HG03354 (cell line): ENCODE measurements at regions not wholly inside any gene's neighbourhood (a gene's known extent, or its start where the extent isn't known, plus 50 kb on each side); places are given as distances from the start of the nearest gene placed in this dataset.

Source experiments
- ATAC-seq: cut with Tn5 transposase; IDR thresholded peaks from one replicate; pipeline ENCODE4 v1.9.1; 2021; ENCODE audit warnings: mild to moderate bottlenecking; ENCODE audit not compliant: unreplicated experiment, poor library complexity, severe bottlenecking

DNA sequence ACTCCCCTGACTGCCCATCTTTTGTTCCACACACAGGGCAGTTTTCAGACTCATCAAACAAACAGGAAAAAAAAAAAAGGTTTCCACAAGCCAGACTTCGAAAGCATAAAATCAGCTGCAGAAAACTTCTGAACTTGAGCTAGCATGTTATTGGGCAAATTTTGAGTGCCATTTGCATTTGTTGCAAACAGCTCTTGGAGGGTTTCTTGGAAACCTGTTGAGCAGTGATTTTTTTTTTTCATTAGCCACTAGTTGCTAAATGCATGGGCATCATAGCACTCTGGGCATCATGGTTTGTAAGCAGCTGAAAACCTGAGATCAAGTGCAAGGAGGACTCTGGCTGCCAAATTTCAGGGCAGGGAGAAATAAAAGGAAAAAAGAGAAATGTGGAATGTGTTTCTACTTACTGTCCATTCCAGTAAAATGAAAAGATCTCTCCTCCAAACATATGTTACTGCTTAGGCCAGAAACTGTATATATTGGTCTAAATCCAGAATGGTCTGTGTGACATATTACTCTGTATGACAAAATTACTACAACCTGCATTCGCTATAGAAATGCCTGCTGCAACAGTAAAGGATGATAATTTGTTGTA, 85.2 kb upstream of the SMIM23 start:
- ATAC-seq = no peak

- no peak for ATAC-seq
Measured at GRCh38 chr5:171701100-171701541, 84.5 kb upstream of the SMIM23 start.

DNA sequence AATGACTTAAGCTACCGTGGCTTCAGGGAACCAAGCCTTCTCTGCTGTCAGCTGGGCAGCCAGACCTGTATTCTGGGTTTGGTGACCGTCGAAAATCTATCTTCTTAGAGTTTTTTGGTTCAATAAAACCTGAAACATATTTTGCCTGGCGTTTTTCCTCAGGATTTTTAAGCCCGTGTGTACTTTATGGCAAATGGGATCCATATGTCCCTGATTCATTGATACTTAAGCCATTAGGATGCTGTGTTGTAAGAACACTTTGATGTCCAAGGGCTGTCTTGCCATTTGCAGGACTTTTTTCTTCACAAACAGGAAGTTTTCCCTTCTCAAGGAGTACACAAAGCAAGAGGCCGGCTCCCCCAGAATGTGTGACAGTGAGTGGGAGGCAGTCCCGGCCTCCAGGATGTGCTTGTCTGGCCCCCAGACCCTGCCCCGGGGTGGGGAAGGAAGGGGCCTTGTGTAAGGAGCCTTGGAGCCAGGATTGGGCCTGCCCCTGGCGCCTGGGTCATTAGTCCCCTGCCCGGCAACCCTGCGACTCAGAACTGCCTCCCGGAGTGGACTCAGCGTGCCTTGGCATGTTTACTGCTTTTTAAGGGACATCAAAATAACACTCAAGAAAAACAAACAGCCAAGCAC, 83.4 kb upstream of the SMIM23 start:
- no peak for ATAC-seq

GRCh38 chr5:171703146-171703545, 82.5 kb upstream of the SMIM23 start:
- no peak for ATAC-seq

DNA sequence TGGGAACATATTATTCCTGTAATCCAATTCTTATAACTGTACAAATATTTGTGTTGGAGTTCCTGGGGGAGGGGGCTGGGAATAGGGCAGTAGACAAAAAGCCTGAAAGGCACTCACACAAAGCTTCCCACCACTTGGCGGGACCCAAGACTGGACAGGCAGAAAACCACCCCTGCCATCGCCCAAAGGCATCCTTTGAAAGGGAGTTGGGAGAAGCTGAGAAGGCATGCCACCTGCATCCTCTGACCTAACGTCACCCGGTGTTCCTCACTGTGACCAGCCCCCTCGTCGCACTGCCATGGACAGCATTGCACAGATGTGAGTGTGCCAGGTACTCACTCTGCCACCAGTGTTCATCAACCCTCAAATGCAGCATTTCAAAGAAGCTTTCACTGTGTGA, 80.6 kb upstream of the SMIM23 start:
- ATAC-seq = no peak

DNA sequence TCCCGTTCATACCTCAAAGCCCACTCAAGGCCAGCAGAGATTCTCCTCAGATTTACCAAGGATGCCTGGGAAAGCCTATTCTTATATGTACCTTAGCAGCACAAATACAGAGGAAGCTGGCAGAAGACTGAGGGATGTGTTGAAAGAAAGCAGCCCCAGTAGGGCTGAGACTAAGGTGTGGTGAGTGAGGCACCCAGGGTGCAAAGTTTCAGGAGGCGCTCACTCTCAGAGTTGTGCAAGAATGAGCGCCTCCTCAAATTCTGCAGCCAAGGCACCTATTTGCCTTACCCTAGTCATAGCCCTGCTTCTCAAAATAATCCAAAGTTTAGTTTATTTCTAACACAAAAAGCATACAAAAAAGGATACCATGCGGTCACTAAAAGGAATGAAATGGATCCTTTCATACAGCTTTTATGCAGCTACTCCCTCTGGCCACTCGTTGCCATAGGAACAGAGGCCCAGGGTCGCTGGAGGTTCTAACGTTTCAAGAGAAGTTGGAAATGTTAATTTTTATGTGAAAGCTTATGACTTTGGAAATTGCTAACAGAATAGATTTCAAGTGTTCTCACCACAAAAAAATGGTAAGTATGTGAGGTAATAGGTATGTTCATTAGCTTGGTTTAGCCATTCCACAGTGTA, 79.7 kb upstream of the SMIM23 start:
- no peak for ATAC-seq

DNA sequence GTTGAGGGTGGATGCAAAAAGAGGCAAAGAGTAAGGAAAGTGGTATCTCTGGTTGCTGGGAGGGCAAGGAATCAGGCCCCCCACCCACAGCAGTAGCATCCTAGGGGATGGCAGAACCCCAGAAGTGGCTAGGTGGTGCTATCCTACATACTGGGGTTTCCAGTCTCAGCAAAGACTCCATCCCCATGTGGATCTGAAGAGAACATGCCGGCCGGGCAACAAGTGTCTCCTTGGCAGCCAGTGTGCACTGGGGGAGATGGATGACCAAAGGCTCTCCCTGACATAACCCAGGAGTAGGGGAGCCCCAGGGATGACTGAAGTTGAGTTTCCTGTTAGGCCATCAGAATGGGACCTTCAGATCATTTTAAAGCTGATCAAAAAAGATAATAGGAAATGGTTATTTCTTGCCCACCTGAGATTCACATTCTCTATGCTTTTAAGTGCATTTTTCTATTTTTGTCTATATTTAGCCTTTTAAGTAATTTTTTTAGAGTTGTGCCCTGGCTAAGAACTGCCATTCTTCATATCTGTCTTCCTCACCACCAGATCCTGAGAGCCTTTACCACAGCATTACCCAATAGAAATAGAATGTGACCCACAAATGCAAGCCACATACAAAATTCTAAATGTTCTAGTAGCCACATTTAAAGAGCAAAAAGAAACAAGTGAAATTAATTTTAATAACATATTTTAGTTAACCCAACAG, 78.7 kb upstream of the SMIM23 start:
- no peak for ATAC-seq

- no peak for ATAC-seq
Measured at GRCh38 chr5:171707442-171707792, 78.2 kb upstream of the SMIM23 start.

DNA sequence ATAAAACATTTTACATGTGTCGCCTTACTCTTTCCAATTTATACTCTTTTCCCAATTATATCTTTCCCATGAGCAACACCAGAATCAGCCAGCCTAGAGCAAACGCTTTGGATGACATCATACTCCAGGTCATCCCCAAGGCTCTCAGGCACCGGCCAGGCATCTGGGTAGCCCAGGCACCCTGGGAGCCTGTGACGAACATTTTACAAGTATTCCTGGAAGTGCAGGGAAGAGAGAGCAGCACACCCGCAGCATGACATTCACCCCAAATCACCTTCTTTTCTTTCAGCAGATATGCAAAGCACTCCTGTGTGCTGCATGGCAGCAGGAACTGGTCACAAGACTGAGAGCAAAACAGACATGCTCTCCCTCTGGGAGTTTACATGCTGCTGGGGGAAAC, 75.7 kb upstream of the SMIM23 start:
- no peak for ATAC-seq

- ATAC-seq = no peak
Measured at GRCh38 chr5:171710451-171711024, 75.1 kb upstream of the SMIM23 start.

- ATAC-seq = no peak
Measured at GRCh38 chr5:171711571-171711970, 74.0 kb upstream of the SMIM23 start.

GRCh38 chr5:171712616-171713015, 73.0 kb upstream of the SMIM23 start:
- no peak for ATAC-seq

DNA sequence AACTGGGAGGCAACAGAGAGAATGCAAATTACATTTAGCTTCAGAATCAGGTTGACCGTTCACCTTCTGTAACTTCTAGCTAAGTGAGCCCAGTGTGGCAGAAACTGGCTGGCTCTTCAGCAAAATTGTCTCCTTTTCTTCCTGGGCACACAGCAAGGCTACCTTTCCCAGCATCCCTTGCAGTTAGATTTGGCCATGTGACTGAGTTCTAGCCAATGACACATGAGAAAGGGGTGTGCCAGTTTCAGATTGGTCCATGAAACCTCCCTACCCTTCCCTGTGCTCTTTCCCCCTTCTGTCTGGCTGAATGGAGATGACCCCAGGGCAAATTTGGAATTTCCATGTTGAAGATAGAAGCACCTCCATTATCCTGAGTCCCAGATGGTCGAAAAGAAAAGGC, 72.5 kb upstream of the SMIM23 start:
- ATAC-seq = no peak

- ATAC-seq = no peak
Measured at GRCh38 chr5:171714261-171714660, 71.4 kb upstream of the SMIM23 start.

DNA sequence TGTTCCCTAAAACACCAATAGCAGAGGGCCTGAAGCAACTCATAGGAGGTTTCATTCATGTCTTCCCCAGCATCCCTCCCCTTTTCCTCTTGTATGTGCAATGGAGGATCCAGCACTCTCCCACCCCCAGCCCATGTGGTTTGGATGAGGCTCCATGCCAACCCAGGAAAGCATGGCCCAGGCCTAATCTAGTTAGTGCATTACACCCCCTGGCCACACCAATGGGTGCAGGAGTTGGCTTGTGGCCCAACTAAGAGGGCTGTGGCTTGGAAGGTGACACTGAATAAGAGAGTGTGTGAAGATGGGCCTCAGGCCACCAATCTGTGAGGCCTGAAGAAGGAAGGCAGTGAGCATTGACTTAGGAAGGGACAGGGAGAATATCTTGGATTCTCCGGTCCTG, 70.8 kb upstream of the SMIM23 start:
- ATAC-seq = no peak

DNA sequence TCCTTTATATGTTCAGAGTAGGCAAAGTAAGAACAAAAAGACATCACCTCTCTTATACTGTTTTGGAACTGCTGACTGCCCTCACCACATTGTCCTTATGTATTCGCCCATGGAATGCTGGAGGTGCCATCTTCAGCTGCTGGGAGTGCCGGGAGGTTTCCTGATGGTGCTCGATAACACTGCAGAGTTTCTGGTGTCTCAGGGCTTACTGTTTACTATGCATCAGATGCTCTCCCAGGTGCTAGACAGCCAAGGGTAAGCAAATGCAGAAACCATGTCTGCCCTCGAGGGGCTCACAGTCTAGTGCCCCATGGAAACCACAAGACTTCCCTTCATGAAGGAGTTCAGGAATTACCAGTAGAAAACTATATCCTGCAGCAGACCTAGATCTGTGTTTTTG, 70.1 kb upstream of the SMIM23 start:
- ATAC-seq = no peak

- no peak for ATAC-seq
Measured at GRCh38 chr5:171720086-171720485, 65.5 kb upstream of the SMIM23 start.

DNA sequence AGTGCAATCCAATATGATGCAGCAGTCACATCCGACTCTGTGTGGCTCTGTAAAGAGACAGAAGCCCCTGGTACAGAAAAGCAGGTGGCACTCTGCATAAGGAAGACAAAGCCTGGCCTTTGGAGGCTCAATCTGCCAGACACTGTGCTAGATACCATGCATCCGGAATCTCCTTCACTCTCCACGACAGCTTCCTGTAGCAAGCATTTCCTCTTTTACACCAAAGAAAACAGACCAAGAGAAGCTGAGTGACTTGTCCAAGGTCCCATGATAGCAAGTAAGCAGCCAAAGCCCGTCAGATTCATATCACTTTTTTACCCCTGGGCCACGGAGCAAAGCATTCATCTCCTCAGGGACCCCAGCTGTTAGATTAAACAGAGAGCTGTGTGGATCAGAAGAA, 64.2 kb upstream of the SMIM23 start:
- no peak for ATAC-seq

GRCh38 chr5:171724468-171725204, 61.0 kb upstream of the SMIM23 start:
- no peak for ATAC-seq

DNA sequence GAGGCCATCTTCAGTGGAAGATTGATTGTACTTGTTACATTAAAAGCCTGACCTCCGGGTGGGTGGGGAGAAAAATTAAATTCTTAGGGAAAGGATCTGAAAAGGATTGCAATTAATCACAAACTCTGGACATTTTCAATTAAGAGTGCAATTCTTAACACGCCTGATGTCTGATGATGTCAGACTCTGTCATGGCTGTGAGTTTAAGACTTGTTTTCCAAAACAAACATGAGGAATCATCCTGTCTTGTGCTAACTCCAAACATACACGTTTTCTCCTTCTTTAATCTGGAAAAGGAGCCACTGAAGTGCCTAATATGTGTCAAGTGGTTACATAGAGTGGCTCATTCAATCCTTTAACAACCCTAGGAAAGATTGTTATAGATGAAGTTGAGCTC, 60.4 kb upstream of the SMIM23 start:
- ATAC-seq = no peak
